HUES6 (cell line): ENCODE measurements at regions not wholly inside any gene's neighbourhood (a gene's known extent, or its start where the extent isn't known, plus 50 kb on each side); places are given as distances from the start of the nearest gene placed in this dataset.

Source experiments
- H3K27ac ChIP-seq: 2 replicates; pipeline ENCODE4 v1.7.0; 2013; ENCODE audit warnings: low read depth, mild to moderate bottlenecking, low read length, inconsistent platforms
- H3K27me3 ChIP-seq: 2 replicates; pipeline ENCODE4 v1.6.1; 2013; ENCODE audit warnings: low read length; ENCODE audit not compliant: control insufficient read depth, insufficient read depth
- H3K36me3 ChIP-seq: 2 replicates; pipeline ENCODE4 v1.6.1; 2013; ENCODE audit warnings: low read length; ENCODE audit not compliant: control insufficient read depth, insufficient read depth
- H3K4me1 ChIP-seq: 2 replicates; pipeline ENCODE4 v1.6.1; 2013; ENCODE audit warnings: low read length; ENCODE audit not compliant: control insufficient read depth, insufficient read depth
- H3K4me3 ChIP-seq: 2 replicates; pipeline ENCODE4 v1.5.1; 2013; ENCODE audit warnings: low read depth, low read length
- H3K9ac ChIP-seq: one replicate; pipeline ENCODE4 v1.6.1; 2013; ENCODE audit warnings: mild to moderate bottlenecking, low read length
- H3K9me3 ChIP-seq: 2 replicates; pipeline ENCODE4 v1.6.1; 2013; ENCODE audit warnings: low read depth, low read length; ENCODE audit not compliant: control insufficient read depth, insufficient read depth

DNA sequence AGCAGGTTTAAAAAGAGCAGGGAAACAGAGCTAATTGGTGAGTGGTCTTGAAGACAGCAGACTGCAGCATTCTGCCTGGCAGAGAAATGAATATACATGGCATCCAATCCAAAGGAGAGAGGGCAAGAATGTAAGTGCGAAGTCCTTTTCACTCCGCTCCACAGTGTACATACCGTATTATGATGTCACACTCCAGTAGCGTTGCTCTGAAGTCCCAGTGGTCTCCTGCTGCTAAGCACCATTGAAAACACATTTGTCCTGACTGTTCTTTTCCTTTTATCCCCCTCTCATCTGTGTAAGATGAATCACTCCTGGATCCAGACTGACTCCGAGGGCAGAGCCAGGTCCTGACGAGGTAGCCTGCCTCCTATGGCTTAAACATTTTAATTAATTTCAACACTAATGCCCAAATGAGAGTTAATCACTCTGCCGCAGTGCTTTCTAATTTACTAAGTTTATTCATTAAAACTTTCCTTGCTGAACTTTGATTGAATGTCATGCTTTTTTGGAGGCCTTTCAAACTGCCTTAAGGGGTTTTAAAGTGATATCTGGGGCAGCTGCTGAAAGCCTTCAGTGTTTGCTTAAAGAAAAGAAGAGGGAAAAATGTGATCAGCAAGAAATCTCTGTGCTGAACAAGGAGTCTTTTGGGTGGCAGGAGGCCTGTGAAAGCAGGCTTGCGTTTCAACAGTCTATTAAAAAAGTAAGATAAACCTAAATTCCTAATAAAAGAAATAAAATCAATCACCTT, 227.2 kb downstream of the ATG4C start:
- Histone ChIP-seq H3K4me1 (no peaks in the 10 kb centered on the region), H3K9me3 (no peaks in the 10 kb centered on the region), H3K27ac (no peak overlapping the region), H3K9ac (no peak overlapping the region), H3K4me3 (no peak overlapping the region), H3K27me3 (no peaks in the 10 kb centered on the region), H3K36me3 (no peaks in the 10 kb centered on the region)

DNA sequence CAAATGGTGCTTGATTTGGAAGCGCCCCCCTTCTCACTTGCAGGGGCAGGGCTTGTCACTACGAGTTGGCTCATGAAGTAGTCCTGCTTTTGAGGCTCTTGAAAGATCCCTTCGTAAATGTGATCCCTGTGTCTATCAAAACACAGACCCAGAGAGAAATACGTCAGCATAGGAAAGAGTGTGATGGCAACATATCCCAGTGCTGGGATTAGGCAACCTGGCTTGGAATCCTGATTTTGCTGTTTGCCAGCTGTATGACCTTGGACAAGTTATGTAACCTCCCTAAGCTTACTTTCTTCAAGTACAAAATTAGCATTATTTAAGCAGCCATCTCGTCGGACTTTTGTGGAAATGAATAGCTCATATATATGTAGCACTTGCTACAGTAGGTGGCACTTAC, 228.4 kb downstream of the ATG4C start:
- no peak overlapping the region for H3K9ac ChIP-seq
- H3K27ac ChIP-seq, result no peak overlapping the region
- H3K4me1 ChIP-seq, result no peaks in the 10 kb centered on the region

DNA sequence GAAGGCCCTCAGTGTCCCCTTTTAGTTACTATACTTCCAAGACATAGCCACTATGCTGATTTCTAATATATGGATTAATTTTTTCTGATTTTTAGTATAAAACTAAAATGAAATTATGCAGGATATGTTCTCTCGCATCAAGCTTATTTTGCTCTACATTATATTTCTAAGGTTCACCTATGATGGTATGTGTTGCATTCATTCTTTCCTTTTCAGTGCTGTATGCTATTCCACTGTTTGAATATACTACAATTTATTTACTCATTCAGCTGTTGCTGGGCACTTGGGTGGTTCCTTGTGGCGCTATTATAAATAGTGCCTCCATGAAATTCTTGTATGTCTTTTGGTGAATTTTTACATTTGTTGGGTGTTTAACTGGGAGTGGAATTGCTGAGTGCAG, 230.3 kb downstream of the ATG4C start:
- H3K27me3 ChIP-seq, result no peaks in the 10 kb centered on the region

More for the DNA sequence above, 228.4 kb downstream of the ATG4C start:
- no peaks in the 10 kb centered on the region for H3K9me3 ChIP-seq
- H3K27me3 ChIP-seq, result no peaks in the 10 kb centered on the region
- no peaks in the 10 kb centered on the region for H3K36me3 ChIP-seq
- H3K4me3 ChIP-seq, result no peak overlapping the region

DNA sequence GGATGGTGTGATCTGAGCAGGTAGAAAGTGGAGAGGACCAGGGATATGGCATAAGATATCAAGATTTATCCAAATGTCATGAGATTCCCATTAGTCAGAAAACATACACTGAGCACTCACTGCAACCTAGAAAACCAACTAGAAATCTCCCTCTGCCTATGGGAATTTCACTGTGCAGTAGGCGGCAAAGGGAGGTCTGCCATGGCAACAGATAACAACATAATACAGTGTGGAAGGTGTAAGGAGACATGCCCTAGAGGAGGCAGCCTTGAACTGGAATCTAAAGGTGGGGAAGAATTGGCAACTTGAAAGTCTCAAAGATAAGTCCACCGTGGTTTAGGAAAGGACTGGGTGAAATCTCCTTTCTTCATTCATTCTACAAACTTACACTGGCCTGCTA, 238.4 kb downstream of the ATG4C start:
- no peaks in the 10 kb centered on the region for H3K27me3 ChIP-seq
- no peak overlapping the region for H3K9ac ChIP-seq
- no peaks in the 10 kb centered on the region for H3K9me3 ChIP-seq
- no peaks in the 10 kb centered on the region for H3K4me1 ChIP-seq
- no peak overlapping the region for H3K4me3 ChIP-seq
- H3K27ac ChIP-seq, result no peak overlapping the region
- no peaks in the 10 kb centered on the region for H3K36me3 ChIP-seq

More for the DNA sequence above, 230.3 kb downstream of the ATG4C start:
- Histone ChIP-seq H3K4me3 (no peak overlapping the region), H3K36me3 (no peaks in the 10 kb centered on the region), H3K27ac (no peak overlapping the region), H3K9ac (no peak overlapping the region), H3K9me3 (no peaks in the 10 kb centered on the region), H3K4me1 (no peaks in the 10 kb centered on the region)

DNA sequence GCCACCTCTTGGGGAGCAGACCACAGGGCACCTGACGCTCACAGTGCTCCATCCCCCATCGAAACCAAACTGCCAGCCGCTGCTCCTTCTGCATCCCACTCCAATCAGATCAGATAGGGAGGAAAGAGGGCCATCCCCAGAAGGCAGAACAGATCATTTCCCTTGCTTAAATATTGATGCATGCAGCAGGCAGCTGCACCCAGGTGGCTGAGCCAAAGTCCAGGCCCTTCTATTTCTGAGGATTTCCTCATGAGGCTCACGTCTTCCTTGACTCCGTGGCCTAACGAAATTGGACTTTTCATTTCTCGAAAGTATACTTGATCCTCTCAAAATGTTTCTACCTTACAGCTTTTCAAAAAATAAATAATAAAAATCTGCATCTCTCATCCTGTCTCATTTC, 239.2 kb downstream of the ATG4C start:
- H3K27ac ChIP-seq, result no peak overlapping the region
- H3K9me3 ChIP-seq, result no peaks in the 10 kb centered on the region
- no peak overlapping the region for H3K9ac ChIP-seq
- no peaks in the 10 kb centered on the region for H3K36me3 ChIP-seq
- no peaks in the 10 kb centered on the region for H3K4me1 ChIP-seq
- no peaks in the 10 kb centered on the region for H3K27me3 ChIP-seq
- no peak overlapping the region for H3K4me3 ChIP-seq

DNA sequence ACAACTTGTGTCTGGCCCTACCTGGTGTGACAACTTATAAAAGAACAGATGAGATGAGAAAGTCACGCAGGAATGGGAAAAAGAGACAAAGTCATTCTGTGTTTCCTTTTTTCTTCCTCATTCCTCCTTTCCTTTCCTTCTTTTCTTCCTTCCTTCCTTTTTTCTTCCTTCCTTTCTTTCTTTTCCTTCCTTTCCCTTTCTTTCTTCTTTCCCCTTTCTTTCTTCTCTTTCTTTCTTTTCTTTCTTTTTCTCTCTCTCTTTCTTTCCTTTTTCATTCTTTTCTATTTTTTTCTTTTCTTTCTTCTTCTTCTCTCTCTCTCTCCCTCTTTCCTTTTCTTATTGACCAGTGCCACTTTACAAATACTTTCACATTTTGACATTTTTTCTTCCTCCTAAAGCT, 239.7 kb downstream of the ATG4C start:
- Histone ChIP-seq H3K27ac (no peak overlapping the region), H3K4me3 (no peak overlapping the region), H3K36me3 (no peaks in the 10 kb centered on the region), H3K27me3 (no peaks in the 10 kb centered on the region), H3K4me1 (no peaks in the 10 kb centered on the region), H3K9me3 (no peaks in the 10 kb centered on the region; the same call in 1 of the 2 replicates), H3K9ac (no peak overlapping the region)

DNA sequence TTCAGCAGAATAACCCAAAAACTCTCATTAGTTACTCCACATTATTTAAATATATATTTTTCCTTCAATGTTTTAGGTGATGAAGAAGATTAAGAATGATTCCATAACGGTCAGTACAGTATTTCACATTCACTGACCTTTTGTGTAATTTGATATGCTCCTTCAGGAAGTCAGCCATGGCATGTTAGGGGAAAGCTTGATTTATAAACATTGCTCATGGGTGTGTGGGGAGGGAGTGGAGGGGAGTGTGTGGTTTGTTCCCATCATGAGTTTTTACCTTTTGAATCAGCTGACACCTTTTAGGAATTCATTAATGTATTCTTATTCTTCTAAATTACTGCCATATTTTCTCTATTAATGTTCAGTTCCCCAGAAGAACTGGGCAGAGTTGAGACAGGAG, 240.2 kb downstream of the ATG4C start:
- Histone ChIP-seq H3K9me3 (peaks cover 4% of the 10 kb centered on the region), H3K27ac (no peak overlapping the region), H3K27me3 (no peaks in the 10 kb centered on the region), H3K36me3 (no peaks in the 10 kb centered on the region), H3K4me3 (no peak overlapping the region), H3K9ac (no peak overlapping the region), H3K4me1 (no peaks in the 10 kb centered on the region)

DNA sequence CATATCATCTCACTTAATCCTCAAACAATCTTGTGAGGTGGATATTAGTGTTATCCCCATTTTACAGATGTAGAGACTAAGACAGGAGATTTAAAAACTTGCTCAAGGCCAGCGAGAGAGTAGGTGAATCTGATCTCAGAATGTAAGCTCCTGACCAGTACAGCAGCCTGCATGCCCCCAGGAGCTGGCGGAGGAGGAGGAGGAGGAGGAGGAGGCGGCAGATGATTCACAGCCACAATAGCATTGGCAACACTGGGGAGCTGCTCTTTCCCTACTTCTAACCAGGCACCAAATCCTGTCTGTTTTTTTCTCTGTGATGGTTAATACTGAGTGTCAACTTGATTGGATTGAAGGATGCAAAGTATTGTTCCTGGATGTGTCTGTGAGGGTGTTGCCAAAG, 243.2 kb downstream of the ATG4C start:
- Histone ChIP-seq H3K4me1 (no peaks in the 10 kb centered on the region), H3K27ac (no peak overlapping the region), H3K36me3 (no peaks in the 10 kb centered on the region), H3K9ac (no peak overlapping the region), H3K4me3 (no peak overlapping the region), H3K27me3 (no peaks in the 10 kb centered on the region), H3K9me3 (peaks cover 13% of the 10 kb centered on the region)

DNA sequence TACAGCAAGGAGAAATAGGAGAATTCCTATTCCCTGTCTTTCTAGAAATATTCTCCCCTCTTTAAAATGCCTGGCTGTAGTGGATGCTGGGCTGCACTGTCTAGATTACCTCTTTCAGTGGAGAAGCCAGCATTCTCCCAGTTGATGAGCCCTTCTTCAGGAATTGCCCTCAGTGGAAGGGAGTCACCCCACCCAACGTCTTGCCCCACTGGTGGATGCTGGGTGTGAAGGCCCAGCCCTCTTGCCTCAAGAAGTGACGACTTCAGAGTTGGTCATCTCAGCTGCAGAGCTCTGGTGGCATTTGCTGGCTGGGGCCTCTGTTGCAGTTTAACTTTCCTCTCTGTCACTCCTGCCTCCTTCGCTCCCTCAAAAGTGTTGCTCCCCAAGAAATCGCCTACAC, 248.2 kb downstream of the ATG4C start:
- Histone ChIP-seq H3K4me1 (no peaks in the 10 kb centered on the region), H3K27me3 (no peaks in the 10 kb centered on the region), H3K4me3 (no peak overlapping the region), H3K9ac (no peak overlapping the region), H3K9me3 (peaks cover 13% of the 10 kb centered on the region), H3K27ac (no peak overlapping the region), H3K36me3 (no peaks in the 10 kb centered on the region)

DNA sequence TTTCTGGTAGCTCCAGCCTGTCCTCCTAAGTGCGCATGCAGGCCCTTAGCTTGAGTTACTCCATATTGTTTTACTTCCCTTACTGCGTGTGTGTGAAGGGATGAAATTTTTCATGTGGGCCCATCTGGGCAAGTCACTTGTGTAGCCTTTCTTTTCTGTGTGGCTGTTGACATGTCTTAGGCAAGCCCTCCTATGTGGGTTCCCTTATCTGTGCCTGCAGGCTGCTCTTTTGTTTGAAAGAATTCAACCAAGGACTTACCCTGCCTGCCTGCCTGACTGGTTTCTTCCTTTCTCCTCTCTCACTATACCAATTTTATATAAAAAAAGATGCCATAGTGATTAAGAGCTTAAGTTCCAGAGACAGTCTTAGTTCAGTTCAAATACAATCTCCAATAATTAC, 249.3 kb downstream of the ATG4C start:
- Histone ChIP-seq H3K9ac (no peak overlapping the region), H3K9me3 (peaks cover 13% of the 10 kb centered on the region), H3K4me3 (no peak overlapping the region), H3K36me3 (no peaks in the 10 kb centered on the region), H3K4me1 (no peaks in the 10 kb centered on the region), H3K27ac (no peak overlapping the region), H3K27me3 (no peaks in the 10 kb centered on the region)

DNA sequence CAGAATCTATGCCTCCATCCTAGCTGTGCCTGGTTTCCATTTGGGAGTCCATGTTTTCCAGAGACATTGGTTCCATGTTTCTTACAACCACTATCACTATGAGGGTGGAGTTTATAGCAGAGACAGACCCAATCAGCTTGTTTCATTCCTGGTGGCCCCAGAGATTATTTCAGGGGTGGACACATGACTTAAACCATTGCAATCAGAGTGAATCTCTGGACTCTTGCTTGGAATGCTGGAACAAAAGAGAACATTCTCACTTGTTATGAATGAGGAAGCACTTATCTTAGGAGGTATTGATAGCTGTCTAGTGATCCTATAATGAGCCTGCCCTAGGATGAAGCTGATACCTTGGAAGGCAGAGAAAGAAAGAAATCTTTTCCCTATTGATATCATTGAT, 250.3 kb downstream of the ATG4C start:
- no peak overlapping the region for H3K27ac ChIP-seq
- H3K4me1 ChIP-seq, result no peaks in the 10 kb centered on the region
- H3K4me3 ChIP-seq, result no peak overlapping the region
- H3K9ac ChIP-seq, result no peak overlapping the region
- peaks cover 8% of the 10 kb centered on the region for H3K9me3 ChIP-seq
- no peaks in the 10 kb centered on the region for H3K27me3 ChIP-seq
- no peaks in the 10 kb centered on the region for H3K36me3 ChIP-seq
